NCI-H774 (cell line): ENCODE measurements at regions not wholly inside any gene's neighbourhood (a gene's known extent, or its start where the extent isn't known, plus 50 kb on each side); places are given as distances from the start of the nearest gene placed in this dataset.
"Not testable (repeated sequence)": the region's sequence is repeated elsewhere in the genome, so short reads cannot be mapped to it uniquely, and the experiment has no call there.

Experiments
- DNase-seq: peaks from one replicate; lab custom pipeline; 2025; lab: John Stamatoyannopoulos, UW

- no peak for DNase-seq
Measured at GRCh38 chr3:72536206-72536877, 311.9 kb downstream of the SHQ1 start.

GRCh38 chr3:72535772-72536171 is 312.5 kb downstream of the SHQ1 start:
- no peak for DNase-seq

GRCh38 chr3:72533591-72534473 is 314.4 kb downstream of the SHQ1 start:
- DNase-seq, result no peak

GRCh38 chr3:72530426-72530825 is 317.8 kb downstream of the SHQ1 start:
- DNase-seq, result no peak

GRCh38 chr3:72529081-72529480 is 319.2 kb downstream of the SHQ1 start:
- DNase-seq, result no peak

- no peak for DNase-seq
Measured at GRCh38 chr3:72523429-72524151, 324.7 kb downstream of the SHQ1 start.

GRCh38 chr3:72520690-72521308 is 327.4 kb downstream of the SHQ1 start:
- DNase-seq, result no peak

- no peak for DNase-seq
Measured at GRCh38 chr3:72519946-72520604, 328.2 kb downstream of the SHQ1 start.

GRCh38 chr3:72517921-72518424 is 330.3 kb downstream of the SHQ1 start:
- DNase-seq, result no peak

GRCh38 chr3:72517336-72517735 is 330.9 kb downstream of the SHQ1 start:
- DNase-seq, result no peak

- no peak for DNase-seq
Measured at GRCh38 chr3:72516361-72516760, 331.9 kb downstream of the SHQ1 start.

GRCh38 chr3:72515941-72516340 is 332.3 kb downstream of the SHQ1 start:
- DNase-seq, result no peak

- DNase-seq, result no peak
Measured at GRCh38 chr3:72515281-72515680, 333.0 kb downstream of the SHQ1 start.

GRCh38 chr3:72510247-72510646 is 338.0 kb downstream of the SHQ1 start:
- no peak for DNase-seq

- DNase-seq, result no peak
Measured at GRCh38 chr3:72505539-72506405, 342.5 kb downstream of the SHQ1 start.

GRCh38 chr3:72497501-72497900 is 350.7 kb downstream of the SHQ1 start:
- DNase-seq, result not testable (repeated sequence)

- DNase-seq, result no peak
Measured at GRCh38 chr3:72496051-72496670, 352.1 kb downstream of the SHQ1 start.

- no peak for DNase-seq
Measured at GRCh38 chr3:72494626-72495025, 353.6 kb downstream of the SHQ1 start.

GRCh38 chr3:72494130-72494529 is 354.1 kb downstream of the SHQ1 start:
- no peak for DNase-seq

GRCh38 chr3:72492240-72492639 is 356.0 kb downstream of the SHQ1 start:
- no peak for DNase-seq
